Activated CD8-positive, alpha-beta T cell treated with anti-CD3 and anti-CD28 coated beads for 36 hours (primary cell): ENCODE measurements at regions not wholly inside any gene's neighbourhood (a gene's known extent, or its start where the extent isn't known, plus 50 kb on each side); places are given as distances from the start of the nearest gene placed in this dataset.

ENCODE experiments used
- ATAC-seq: fragments of 200-7000 bp; cut with Tn5 transposase; one replicate; pipeline ENCODE4 v1.10.0; 2021; ENCODE audit warnings: mild to moderate bottlenecking, moderate library complexity
- CTCF ChIA-PET: fragments of 350-600 bp; sonication (Branson Sonifier 250); formaldehyde crosslinking; loops from one replicate; lab custom pipeline; 2021; ENCODE audit warnings: antibody characterized with exemption; lab: Charles Lee
- POLR2A ChIA-PET: fragments of 350-600 bp; sonication (Branson Sonifier 250); formaldehyde crosslinking; loops from one replicate; lab custom pipeline; 2021; ENCODE audit warnings: antibody characterized with exemption; lab: Charles Lee
- DNase-seq: peaks from one replicate; pipeline ENCODE4 v3.0.0-alpha.2; 2020
- H3K27ac Mint-ChIP-seq: one replicate; pipeline ENCODE4 v1.8.0; 2021; ENCODE audit warnings: mild to moderate bottlenecking, mixed read lengths
- H3K27me3 Mint-ChIP-seq: one replicate; pipeline ENCODE4 v1.8.0; 2021; ENCODE audit warnings: mixed read lengths
- H3K36me3 Mint-ChIP-seq: one replicate; pipeline ENCODE4 v1.8.0; 2021; ENCODE audit warnings: low read depth, mixed read lengths
- H3K4me1 Mint-ChIP-seq: one replicate; pipeline ENCODE4 v1.8.0; 2021; ENCODE audit warnings: low read depth, mixed read lengths
- H3K4me3 Mint-ChIP-seq: one replicate; pipeline ENCODE4 v1.8.0; 2021; ENCODE audit warnings: mild to moderate bottlenecking, moderate library complexity, mixed read lengths
- H3K9me3 Mint-ChIP-seq: one replicate; pipeline ENCODE4 v1.8.0; 2021; ENCODE audit warnings: mixed read lengths
- intact Hi-C: fragments of 100-400 bp; cut with micrococcal nuclease; formaldehyde crosslinking; loops from one replicate; pipeline ENCODE4 v1.10.0; 2022
- TF ChIP-seq, protein P1 (sequence below): fragments of 200-600 bp; IDR thresholded peaks from one replicate; pipeline ENCODE4 v1.8.0; 2022; ENCODE audit warnings: antibody characterized with exemption, mild to moderate bottlenecking

DNA sequence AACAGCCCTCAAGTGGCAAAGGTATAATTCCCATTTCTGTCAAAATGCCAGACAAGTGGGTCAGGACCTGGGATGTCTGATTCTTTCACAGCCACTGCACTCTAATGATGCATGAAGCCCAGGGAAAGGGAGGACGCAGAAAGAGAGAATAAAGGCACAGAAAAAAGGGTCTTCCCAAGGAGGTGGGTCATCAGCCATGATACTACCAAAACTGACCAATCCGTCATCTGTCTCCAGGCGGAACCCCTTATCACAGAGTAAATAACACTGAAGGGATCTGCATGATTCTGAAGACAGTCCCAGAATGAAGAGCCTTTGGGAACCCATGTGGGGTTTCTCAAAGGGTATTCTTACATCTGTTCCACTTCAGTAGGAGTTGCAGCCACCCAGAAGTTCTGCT lies 73.8 kb upstream of the OPCML start:
- no peak for DNase-seq
- intact Hi-C loops: no loop called here
- Mint-ChIP-seq H3K27me3 (no peaks in the 10 kb centered on the region), H3K9me3 (peaks cover 4% of the 10 kb centered on the region), H3K27ac (no peak overlapping the region), H3K36me3 (no peaks in the 10 kb centered on the region), H3K4me1 (no peaks in the 10 kb centered on the region), H3K4me3 (no peak overlapping the region)
- ChIA-PET POLR2A (no interaction called here), CTCF (no interaction called here)
- TF ChIP-seq, protein P1, sequence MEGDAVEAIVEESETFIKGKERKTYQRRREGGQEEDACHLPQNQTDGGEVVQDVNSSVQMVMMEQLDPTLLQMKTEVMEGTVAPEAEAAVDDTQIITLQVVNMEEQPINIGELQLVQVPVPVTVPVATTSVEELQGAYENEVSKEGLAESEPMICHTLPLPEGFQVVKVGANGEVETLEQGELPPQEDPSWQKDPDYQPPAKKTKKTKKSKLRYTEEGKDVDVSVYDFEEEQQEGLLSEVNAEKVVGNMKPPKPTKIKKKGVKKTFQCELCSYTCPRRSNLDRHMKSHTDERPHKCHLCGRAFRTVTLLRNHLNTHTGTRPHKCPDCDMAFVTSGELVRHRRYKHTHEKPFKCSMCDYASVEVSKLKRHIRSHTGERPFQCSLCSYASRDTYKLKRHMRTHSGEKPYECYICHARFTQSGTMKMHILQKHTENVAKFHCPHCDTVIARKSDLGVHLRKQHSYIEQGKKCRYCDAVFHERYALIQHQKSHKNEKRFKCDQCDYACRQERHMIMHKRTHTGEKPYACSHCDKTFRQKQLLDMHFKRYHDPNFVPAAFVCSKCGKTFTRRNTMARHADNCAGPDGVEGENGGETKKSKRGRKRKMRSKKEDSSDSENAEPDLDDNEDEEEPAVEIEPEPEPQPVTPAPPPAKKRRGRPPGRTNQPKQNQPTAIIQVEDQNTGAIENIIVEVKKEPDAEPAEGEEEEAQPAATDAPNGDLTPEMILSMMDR: no peak
- no peak for ATAC-seq

DNA sequence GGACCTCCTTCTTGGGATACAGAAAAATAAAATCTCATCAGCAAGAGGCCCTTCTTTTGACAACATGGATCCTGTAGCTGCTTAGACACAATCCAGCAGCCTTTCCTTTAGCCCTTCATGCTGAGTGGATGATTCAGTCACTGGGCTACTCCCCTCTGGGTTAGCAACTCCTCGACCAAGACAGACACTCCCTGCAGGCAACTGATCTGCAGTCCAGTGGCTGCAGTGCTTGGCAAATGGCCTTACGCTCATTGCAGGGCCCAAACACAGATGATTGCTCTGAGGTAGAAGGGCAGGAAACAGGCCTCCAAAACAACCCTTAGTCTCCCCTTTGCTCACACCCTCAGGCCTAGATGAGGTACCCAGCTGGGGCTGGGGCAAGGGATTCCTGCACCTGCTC lies 73.2 kb upstream of the OPCML start:
- Mint-ChIP-seq H3K4me1 (no peaks in the 10 kb centered on the region), H3K36me3 (no peaks in the 10 kb centered on the region), H3K27ac (no peak overlapping the region), H3K4me3 (no peak overlapping the region), H3K27me3 (no peaks in the 10 kb centered on the region), H3K9me3 (peaks cover 4% of the 10 kb centered on the region)
- DNase-seq: no peak
- POLR2A ChIA-PET: no interaction called here
- TF ChIP-seq, protein P1: no peak
- CTCF ChIA-PET: no interaction called here
- ATAC-seq: no peak
- intact Hi-C loops: no loop called here

DNA sequence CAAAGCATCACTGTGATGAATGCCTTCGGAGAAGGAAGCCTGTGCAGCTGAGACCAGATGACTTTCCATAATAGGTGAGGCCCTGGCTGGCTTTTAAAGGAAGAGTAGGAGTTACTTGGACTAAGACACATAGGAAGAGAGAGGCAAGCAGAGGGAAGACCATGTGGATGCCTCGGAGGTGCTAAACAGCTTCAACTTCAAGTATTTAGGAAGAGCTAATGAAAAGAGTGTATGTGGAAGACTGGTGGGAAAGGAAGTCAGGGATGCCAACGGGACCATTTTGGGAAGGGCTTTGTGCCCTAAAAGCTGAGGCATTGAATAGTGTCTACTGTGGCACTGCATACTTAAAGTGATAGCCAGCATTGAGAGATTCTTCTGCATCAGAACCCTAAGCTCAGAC lies 69.3 kb upstream of the OPCML start:
- DNase-seq (no peak), ATAC-seq (no peak)
- POLR2A ChIA-PET: interaction anchor here (1.1 kb wide), 1 partner anchor 9 kb away, joined by 3 read pairs; no protein-coding TSS in a partner anchor
- Mint-ChIP-seq H3K27ac (no peak overlapping the region), H3K4me3 (no peak overlapping the region), H3K27me3 (no peaks in the 10 kb centered on the region), H3K4me1 (no peaks in the 10 kb centered on the region), H3K9me3 (no peaks in the 10 kb centered on the region), H3K36me3 (no peaks in the 10 kb centered on the region)
- CTCF ChIA-PET: no interaction called here
- intact Hi-C loops: no loop called here
- TF ChIP-seq, protein P1: no peak

DNA sequence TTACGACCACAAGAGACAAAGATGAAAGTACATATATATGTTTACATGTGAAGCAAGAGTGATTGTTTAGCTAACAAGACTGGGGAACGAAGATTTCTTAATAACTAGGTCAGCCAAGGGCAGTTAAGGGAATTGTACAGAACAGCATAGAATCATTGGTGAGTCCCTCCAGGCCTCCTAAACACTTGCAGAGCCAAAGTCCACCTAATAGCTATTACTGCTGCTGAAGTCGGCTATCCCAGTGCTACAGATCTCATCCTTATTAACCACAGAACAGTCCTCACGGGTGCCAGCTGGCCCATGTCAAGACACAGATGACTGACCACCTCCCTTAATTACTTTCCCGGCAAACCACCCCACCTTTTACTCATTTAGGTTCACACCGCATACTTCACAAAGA lies 68.5 kb upstream of the OPCML start:
- TF ChIP-seq, protein P1: no peak
- no peak overlapping the region for H3K27ac Mint-ChIP-seq
- no peaks in the 10 kb centered on the region for H3K36me3 Mint-ChIP-seq
- no peaks in the 10 kb centered on the region for H3K9me3 Mint-ChIP-seq
- H3K4me3 Mint-ChIP-seq: no peak overlapping the region
- DNase-seq: no peak
- intact Hi-C loops: no loop called here
- ChIA-PET POLR2A (interaction anchor here (1.1 kb wide), 1 partner anchor 8 kb away, joined by 3 read pairs; no protein-coding TSS in a partner anchor), CTCF (no interaction called here)
- ATAC-seq: no peak
- H3K27me3 Mint-ChIP-seq: no peaks in the 10 kb centered on the region
- no peaks in the 10 kb centered on the region for H3K4me1 Mint-ChIP-seq

DNA sequence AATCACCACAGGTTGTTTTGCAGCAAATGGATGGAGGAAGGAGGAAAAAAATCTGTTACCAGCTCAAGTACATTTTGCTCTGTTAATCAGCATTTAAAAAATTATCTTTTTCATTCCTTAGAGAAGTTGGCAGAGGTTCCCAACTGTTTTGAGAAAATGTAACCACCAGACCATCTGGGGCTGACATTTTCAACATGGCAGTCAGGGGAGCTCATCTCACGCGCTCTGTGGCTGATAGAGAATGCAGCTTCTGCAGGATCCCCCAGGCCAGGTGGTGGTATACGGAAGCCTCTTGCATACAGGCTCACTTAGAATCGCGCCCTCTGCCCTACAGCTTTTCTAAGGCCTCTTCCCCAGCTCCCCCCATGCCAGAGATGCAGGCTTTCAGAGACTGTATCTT lies 68.0 kb upstream of the OPCML start:
- DNase-seq (no peak), ATAC-seq (no peak)
- intact Hi-C loops: no loop called here
- Mint-ChIP-seq H3K27me3 (no peaks in the 10 kb centered on the region), H3K27ac (no peak overlapping the region), H3K4me1 (no peaks in the 10 kb centered on the region), H3K9me3 (no peaks in the 10 kb centered on the region), H3K4me3 (no peak overlapping the region), H3K36me3 (no peaks in the 10 kb centered on the region)
- CTCF ChIA-PET: interaction anchor here (1.4 kb wide), 1 partner anchor 14 kb away, joined by 3 read pairs; no protein-coding TSS in a partner anchor
- POLR2A ChIA-PET: no interaction called here
- TF ChIP-seq, protein P1: no peak
